NCI-H2196 (cell line): ENCODE measurements at regions not wholly inside any gene's neighbourhood (a gene's known extent, or its start where the extent isn't known, plus 50 kb on each side); places are given as distances from the start of the nearest gene placed in this dataset.

ENCODE experiments used
- DNase-seq: peaks from one replicate; lab custom pipeline; 2025; ENCODE audit not compliant: unreplicated experiment; lab: John Stamatoyannopoulos, UW

DNA sequence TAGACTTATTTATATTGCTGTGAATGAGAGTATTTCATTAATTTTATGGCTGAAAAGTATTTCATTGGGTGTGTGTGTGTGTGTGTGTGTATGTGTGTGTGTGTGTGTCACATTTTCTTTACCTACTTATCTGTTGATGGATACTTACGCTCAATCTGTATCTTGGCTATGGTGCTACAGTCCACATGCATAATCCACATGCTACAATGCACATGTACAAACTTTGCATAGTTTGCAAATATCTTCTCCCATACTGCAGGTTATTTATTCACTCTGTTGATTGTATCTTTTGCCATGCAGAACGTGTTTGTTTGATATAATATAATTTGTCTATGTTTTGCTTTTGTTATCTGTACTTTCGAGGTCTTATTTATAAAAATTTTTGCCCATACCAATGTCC is 167.8 kb downstream of the RAB28 start:
- no peak for DNase-seq

DNA sequence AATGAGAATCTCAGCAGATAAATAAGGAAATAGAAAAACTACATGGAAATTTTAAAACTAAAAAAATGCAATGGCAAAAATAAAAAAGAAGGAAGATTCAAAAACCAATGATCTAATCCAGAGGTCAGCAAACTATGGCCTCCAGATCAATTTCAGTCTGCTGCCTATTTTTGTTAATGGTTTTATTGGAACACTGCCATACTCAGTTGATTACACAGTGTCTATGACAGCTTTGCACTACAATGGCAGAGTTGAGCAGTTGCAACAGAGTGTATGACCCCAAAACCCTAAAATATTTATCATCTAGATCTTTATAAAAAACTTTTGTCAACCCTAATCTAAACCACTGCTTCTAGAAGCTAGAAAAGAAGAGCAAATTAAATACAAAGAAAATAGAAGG is 170.3 kb downstream of the RAB28 start:
- DNase-seq = peak; percentile 8

DNA sequence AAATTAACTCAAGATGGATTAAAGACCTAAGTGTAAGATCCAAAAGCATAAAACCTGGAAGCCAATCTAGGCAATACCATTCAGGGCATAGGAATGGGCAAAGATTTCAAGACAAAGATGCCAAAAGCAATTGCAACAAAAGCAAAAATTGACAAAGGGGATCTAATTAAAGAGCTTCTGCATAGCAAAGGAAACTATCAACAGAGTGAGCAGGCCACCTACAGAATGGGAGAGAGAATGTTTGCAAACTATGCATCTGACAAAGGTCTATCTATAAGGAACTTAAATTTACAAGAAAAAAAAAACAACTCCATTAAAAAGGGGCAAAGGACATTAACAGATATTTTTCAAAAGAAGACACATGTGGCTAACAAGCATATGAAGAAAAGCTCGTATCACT is 171.9 kb downstream of the RAB28 start:
- no peak for DNase-seq

DNA sequence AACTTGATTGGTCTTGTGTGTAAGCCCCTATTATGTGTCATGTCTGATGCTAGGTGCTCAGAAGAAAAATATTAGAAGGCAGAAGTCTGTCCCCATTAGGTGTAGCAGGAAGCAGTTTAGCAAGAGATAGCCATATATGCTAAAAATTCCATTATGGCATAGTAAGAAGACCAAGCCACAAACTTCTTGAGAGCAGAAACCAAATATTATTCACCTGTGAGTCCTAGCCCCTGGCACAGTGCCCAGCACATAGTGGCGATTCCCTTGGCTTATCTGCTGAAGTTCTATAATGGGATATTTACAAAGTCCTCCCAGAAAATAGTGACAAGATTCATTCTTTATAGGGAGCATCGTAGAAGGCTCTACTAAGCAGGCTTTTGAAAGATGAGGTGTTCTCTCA is 174.4 kb downstream of the RAB28 start:
- no peak for DNase-seq

DNA sequence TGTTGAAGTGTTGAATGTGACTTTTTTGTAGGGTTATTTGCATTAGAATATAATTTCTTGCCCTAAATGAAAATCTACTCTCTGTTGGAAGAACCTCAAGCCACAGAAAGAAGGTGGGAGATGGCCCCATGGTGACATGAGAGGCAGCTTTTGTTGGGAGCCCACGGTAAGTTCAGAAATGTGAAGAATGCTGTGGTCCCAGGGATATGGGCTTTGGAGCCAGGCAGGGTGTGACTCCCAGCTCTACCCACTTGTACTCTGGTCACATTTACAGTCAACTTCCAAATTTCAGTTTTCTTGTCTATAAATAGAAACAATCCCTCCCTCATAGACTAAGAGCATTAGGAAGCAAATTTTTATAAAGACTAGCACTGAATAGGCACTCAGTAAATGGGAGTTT is 177.8 kb downstream of the RAB28 start:
- no peak for DNase-seq

DNA sequence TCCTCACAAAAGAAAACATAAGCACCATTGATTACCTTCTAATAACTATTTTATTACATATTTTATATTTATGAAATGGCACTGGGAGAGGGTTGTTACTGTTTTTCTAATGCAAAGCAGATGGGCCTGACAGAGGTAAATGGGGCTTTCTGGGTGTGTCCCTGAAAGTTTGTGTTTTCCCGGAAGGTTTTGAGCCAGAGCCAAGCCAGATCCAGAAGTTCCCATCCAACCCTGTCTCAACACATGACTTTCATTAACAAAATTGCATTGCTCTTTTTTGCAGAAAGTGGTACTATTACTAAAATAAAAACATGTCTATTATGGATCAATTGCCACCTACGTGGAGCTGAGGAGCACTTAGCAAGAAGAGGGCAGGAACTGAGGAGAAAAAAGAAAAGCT is 181.3 kb downstream of the RAB28 start:
- DNase-seq = no peak

DNA sequence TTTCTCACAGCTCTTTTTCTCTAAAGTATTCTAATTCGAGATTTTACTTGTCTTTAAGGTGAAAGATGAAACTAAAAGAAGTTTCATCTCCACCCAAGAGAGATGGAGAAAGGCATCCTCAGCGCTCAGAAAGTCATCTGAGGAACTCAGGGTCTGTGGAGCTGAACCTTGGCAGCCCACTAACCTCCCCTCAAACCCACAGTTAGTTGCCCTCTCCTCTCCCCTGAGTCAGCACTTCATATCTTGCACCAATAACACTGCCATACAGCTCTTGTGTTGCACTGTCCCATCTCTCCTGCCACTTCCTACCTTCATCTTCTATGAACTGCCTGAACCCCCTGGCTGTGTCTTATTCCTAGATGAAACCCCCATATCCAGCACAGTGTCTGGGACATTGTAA is 184.8 kb downstream of the RAB28 start:
- no peak for DNase-seq

DNA sequence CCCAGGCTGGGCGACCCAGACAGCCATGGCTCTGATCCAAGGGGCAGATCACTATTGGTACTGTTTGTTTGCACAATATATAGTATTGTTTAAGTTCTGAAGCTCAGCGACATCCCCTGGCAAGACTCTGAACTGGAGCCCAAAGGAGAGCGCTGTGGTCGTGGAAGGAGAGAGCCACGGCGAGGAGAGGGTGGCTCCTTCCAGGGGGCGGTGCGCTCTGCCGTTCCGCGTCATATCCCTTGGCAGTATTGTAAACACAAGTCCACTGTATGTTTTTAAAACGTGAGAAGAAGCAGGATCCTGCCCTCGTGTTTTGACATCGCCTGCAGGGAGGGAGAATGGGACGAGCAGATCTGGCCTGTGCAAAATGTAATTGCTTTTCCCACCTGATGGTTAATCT is 185.5 kb downstream of the RAB28 start:
- DNase-seq = no peak

DNA sequence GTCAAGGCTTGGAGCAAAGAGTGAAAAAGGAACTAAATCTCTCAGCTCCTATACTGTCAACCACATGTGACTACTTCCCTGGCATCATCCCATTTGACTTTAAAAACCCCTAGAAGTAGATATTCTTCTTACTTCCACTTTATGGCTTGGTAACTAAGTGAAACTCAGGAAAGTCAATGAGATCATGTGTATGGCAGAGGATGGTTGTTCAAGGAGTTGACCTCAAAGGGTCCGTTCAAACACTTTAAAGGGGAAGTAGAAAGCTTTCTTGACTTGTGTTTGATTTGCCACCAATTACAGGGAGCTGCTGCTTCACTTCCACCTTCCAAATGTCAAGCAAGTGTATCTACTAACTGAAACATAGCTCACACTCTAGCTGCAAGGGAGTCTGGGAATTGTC is 187.2 kb downstream of the RAB28 start:
- DNase-seq = no peak

DNA sequence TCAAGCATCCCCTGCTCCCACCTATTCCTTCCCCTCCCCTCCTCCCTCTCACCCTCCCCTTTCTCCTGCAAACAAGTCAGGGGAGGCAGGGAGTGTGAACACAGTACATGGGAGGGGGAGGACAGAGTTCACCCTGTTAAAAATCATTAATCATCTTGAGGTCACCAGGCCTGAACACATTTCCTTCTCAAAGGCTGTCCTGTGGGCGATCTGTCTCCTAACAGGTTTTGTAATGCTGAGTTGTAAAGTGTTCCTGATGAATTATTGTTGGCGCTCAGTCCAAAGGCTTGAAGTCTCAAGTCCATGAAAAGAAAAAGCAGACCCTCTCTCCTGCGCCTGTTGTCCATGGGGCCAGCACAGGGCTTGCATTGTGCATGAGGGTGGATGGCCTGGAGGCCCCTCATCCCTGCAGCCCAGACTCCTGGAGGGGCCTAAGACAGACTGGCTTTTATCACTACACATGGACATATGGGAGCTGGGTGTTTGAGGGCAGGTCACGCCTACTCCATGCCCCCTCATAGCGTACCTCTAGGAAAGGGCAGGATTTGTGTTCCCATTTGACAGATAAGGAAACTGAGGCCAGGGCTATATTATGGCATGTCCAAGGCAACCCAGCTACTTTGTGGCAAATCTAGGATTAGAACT is 189.1 kb downstream of the RAB28 start:
- no peak for DNase-seq

DNA sequence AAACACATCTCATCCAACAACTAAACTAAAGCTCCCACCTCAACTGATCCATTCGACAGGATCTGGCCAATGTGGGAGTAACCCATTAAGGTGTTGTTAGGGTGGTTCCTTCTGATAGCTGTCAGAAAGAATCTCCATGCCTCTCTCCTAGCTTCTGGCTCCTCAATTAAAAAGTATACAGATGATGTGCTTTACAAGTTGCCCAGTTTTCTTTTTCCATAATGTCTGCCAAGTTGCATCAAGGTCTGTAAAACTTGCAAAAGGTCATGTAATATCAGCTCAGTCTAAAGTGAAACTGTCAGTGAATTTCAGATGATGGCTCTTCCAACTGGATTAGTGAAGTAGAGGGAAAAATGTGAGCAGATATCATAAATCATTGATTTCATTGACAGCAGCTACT is 191.8 kb downstream of the RAB28 start:
- DNase-seq = no peak

DNA sequence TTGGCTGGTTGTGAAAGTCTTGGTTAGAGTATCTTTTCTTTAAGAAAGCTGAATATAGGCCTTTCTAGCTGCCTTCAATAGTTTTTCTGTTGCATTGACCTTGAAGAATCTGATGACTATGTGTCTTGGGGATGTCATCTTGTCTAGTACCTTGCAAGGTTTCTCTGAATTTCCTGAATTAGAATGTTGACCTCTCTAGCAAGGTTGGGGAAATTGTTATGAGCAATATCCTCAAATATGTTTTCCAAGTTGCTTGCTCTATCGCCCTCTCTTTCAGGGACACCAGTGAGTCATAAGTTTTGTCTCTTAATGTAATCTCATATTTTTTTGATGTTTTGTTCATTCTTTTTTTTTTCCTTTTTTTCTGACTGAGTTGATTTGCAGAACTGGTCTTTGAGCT is 194.7 kb downstream of the RAB28 start:
- no peak for DNase-seq

DNA sequence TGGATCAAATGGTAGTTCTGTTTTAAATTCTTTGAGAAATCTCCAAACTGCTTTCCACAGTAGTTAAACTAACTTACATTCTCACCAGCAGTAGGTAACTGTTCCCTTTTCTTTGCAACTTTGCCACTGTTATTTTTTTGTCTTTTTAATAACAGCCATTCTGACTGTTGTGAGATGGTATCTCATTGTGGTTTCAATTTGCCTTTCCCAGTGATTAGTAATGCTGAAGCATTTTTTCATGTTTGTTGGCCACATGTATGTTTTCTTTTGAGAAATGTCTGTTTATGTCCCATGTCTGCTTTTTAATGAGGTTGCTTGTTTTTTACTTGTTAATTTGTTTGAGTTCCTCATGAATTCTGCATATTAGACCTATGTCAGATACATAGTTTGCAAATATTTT is 198.8 kb downstream of the RAB28 start:
- DNase-seq = no peak

DNA sequence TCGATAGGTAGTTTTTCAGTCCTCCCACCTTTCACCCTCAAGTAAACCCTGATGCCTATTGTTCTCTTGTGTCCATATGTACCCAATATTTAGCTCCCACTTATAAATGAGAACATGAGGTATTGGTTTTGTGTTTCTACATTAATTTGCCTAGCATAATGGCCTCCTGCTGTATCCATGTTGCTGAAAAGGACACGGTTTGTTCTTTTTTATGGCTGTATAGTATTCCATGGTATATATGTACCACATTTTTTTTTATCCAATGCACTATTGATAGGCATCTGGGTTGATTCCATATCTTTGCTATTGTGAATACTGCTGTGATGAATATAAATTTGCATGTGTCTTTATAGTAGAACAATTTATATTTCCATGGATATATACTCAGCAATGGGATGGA is 199.2 kb downstream of the RAB28 start:
- DNase-seq = no peak

DNA sequence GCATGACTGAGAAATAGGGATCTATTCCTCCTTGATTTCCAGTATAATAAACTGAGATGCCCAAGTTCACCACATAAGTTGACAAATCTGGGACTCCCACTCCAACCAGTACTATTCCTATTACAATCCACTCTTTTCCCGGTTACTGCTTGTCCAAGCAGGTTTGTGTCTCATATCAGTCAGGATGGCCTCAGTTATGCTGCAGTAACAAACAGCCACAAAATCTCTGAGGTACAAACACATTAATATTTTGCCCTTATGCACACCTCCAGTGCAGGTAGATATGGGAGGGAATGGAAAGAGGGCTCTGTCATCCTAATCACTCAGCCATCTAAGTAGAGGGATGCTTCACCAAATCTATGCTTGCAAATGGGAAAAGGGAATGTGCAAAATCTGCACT is 207.8 kb downstream of the RAB28 start:
- no peak for DNase-seq

DNA sequence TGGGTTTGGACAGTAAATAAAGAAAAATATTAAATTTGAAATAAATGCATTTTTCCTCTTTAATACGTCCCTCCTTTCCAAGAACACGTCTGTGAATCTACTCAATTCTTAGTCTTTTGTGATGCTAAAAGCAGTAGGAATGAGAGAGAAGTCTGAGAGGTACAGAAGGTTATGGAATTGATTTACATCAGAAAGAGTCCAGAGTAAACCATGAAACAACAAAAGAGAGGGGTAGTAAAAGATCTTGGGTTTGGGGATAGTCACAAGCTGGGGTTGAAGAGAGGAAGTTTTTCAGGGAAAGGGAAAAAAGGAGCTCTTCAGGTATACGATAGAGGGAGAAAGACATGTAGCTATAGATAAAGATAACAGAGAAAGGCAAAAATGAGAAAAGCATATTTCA is 215.4 kb downstream of the RAB28 start:
- DNase-seq = no peak

DNA sequence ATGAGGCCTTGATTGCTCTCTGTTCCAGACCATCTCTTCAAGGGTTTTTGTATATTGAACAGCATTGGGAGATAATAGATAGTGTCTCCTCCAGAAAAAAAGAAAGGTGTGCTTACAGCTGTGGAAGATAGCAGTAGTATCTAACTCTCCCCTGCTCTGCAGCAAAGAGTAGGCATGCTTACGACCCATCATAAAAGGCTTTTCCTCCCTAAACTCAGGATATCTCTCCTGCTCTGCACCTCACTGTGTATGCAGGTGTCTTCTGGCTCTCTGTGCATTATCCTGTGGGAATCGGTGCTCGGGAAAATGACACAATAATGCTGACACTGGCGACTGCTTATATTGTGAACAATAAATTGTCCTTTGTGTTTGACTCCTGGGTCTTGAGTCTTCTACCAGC is 216.0 kb downstream of the RAB28 start:
- DNase-seq = no peak

DNA sequence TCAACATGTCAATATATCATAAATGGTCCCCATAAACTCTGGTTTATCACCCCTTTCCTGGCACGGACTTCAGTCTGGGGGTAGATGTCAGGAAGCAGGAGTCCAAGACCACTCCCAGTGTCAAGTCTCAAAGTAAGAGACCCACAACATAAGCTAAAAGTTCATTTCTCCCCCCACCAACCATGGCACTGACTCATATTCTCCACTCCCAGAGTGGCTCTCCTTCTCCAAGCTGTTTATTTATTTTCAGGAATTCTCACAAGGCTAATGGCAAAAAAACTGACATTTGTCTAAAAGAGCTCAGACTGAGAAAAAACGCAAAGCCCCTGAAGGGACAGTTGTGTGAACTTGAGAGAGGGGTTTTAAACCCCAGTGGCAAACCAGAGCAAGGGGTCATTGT is 217.0 kb downstream of the RAB28 start:
- DNase-seq = no peak

DNA sequence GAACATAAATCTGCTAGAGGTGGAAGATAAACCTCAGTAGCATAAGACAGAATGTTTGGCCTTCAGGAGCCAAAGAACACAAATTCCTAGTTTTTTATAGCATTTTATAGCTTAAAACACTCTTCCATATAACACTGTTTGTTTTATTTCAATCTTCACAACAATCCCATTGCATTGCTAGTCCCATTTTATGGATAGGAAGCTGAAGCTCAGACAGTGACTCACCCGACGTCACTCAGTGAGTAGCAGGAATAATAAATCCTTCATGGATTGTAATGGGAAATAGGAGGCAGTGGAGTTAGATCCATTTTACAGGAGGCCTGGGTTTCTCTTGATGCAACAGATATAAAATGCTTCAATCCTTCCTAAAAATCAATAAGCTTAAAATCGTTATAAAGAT is 217.5 kb downstream of the RAB28 start:
- no peak for DNase-seq

DNA sequence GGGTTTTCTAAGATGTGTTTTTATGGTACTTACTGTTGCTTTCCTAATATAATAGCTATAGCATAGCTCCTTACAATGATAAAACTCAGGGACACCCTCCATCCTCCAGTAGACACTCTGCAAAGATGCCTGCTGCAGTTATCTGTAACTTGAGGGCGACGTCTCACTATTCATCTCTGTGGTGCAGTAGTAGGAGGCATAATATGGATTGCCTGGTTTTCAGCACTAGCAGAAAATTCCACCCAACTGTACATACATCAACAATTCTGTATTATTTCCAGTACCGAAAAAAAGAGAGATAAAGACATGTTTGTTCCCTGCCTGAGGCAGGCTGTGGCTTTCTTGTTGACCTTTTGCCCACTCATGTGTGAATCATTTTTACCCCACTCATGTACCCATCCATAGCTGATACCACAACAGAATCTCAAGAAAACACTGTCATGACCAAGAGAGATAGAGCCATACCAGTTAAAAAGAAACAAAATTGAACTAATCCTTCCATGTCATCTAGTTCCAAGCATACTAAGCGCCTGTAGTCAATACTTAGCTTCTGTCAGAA is 220.1 kb downstream of the RAB28 start:
- DNase-seq = no peak

DNA sequence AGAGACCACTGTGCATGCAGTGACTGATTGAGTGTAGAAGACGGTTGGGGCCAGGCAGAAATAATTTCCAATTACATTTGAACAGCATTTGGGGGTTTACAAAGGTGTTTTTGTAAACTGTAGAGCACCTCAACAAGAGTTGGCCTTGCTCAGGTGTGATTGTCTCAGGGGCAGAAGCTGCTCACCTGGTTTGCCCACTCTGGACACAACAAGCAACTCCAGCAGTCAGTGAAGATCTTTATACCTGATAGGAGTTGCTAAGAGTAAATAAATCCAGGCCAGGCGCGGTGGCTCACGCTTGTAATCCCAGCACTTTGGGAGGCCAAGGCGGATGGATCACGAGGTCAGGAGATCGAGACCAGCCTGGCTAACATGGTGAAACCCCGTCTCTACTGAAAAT is 221.3 kb downstream of the RAB28 start:
- DNase-seq = no peak

DNA sequence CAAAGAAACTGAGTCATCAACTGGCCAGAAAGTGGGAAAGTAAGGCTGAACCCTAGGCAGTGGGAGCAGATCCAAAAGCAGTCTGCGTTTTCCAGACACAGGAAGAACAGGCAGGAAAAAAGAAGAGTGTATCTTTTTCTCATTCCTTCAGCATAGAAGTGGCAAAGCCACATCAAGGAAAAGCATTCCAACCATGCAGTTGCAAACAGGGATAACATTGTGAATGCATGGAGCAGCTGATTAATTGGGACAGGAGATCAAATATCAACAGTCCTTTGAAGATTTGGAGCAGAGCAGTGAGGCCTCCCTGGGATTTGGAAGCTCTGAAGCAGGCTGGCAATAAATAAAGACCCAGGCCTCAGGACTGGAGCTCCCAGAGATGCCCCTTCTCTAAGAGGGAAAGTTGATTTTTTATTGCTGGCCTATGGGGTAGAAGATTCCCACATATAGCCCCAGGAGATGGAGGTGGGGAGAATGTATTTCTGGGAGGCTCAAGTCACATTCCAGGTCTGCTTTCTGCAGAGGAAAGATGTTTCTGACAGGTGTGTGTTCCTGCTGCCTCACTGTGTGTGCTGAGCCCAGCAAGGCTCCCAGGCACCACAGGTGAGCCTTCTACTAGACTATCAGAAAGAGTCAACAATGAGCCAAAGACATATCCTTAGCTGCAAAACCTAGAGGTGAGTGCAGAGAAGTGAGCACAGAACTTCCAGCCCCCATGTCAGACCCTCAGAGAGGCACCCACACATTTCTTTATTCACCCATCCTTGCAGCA is 222.5 kb downstream of the RAB28 start:
- no peak for DNase-seq

DNA sequence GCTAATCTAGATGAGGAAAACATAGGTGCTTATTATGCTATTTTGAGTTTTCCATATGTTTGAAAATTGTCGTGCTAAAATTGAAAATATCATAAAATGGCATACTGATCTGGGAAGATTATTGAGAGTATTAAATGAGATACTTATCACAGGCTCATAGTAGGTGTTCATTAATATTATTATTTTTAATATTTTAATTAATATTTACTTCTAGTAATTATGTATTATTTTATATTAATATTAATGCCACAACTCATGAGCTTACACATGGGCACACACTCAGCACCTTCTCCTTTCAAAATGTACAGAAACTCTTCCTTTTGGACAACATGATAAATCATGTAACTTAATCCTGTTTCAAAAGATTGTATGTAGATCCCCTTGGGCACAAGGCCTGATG is 223.6 kb downstream of the RAB28 start:
- DNase-seq = no peak
